Astrocyte of the cerebellum (primary cell): ENCODE measurements at regions not wholly inside any gene's neighbourhood (a gene's known extent, or its start where the extent isn't known, plus 50 kb on each side); places are given as distances from the start of the nearest gene placed in this dataset.

Experiments used
- DNase-seq: peaks from one replicate; pipeline ENCODE4 v3.0.0-alpha.2; 2011; ENCODE audit warnings: low read depth
- H3K4me3 ChIP-seq: 2 replicates; pipeline ENCODE4 v1.5.1; 2011; ENCODE audit warnings: mild to moderate bottlenecking, low read depth, low read length, moderate library complexity
- in situ Hi-C: cut with HindIII; loops from 2 replicates; pipeline ENCODE4 v1.10.0; 2017; ENCODE audit warnings: low sequenced_read_pairs
- TF ChIP-seq, protein P1 (sequence below): IDR thresholded peaks from 2 replicates; pipeline ENCODE4 v1.5.1; 2012; ENCODE audit warnings: low read length, low read depth, moderate library complexity, mild to moderate bottlenecking; ENCODE audit errors: missing control alignments

DNA sequence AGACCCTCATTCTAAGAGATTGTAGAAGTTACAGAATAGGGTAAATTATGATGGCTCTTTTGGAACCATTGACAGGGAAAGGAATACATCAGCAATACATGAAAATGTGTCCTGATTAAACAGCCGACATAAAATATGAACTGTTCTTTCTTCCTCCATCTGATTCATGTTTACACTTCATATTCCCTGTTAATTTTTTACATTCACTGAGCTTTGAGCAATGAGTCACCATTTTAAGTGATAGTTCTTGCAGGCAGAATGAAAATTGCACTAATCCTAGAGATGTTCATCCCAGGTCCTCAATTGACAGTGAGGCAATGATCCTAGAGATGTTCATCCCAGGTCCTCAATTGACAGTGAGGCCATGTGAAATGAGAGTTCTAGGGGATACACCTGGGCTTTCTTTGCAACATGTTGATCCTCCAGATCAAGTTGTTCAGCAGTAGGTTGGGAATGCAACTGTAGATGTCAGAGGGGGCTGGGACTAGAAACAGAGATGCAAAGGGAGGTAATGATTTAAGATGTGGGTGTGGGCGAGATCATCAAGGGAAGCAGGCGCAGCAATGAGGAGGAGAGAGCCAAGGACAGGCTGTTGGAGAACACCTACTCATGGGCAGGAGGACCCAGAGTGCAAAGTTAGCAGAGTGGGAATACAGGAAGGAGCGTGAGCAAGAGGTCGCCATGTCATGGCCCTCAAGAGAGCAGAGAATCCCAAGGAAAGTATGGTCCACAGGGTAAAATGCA lies 138.7 kb downstream of the ZNF365 start:
- in situ Hi-C loops = no loop called here
- no peak overlapping the region for H3K4me3 ChIP-seq
- TF ChIP-seq, protein P1, sequence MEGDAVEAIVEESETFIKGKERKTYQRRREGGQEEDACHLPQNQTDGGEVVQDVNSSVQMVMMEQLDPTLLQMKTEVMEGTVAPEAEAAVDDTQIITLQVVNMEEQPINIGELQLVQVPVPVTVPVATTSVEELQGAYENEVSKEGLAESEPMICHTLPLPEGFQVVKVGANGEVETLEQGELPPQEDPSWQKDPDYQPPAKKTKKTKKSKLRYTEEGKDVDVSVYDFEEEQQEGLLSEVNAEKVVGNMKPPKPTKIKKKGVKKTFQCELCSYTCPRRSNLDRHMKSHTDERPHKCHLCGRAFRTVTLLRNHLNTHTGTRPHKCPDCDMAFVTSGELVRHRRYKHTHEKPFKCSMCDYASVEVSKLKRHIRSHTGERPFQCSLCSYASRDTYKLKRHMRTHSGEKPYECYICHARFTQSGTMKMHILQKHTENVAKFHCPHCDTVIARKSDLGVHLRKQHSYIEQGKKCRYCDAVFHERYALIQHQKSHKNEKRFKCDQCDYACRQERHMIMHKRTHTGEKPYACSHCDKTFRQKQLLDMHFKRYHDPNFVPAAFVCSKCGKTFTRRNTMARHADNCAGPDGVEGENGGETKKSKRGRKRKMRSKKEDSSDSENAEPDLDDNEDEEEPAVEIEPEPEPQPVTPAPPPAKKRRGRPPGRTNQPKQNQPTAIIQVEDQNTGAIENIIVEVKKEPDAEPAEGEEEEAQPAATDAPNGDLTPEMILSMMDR = no peak
- no peak for DNase-seq

- TF ChIP-seq, protein P1 = no peak
- no peak for DNase-seq
- no peak overlapping the region for H3K4me3 ChIP-seq
- in situ Hi-C loops = no loop called here
Observed at GRCh38 chr10:62514079-62514693, 140.0 kb downstream of the ZNF365 start.

DNA sequence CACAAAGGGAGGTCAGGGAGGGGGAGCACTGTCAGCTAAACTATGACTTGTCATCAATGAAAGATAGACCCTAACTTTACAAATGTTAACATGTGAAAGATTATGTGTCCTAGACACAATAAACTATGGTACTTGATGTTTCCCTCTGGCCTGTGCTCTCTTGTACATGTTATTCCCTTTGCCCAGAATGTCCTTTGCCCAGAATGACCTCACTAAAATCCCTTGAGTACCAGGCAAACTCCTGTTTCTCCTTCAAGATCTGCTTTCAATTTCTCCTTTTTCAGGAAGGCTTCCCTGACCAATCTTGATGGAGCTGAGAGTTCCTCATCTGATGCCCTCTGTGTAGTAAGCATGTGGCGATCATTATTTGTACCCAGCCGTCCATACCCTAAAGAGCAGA lies 143.1 kb downstream of the ZNF365 start:
- H3K4me3 ChIP-seq = no peak overlapping the region
- TF ChIP-seq, protein P1 = no peak
- in situ Hi-C loops = no loop called here
- DNase-seq = no peak

- no peak overlapping the region for H3K4me3 ChIP-seq
- in situ Hi-C loops = no loop called here
- DNase-seq = no peak
- TF ChIP-seq, protein P1 = no peak
Observed at GRCh38 chr10:62527019-62527827, 153.1 kb downstream of the ZNF365 start.

DNA sequence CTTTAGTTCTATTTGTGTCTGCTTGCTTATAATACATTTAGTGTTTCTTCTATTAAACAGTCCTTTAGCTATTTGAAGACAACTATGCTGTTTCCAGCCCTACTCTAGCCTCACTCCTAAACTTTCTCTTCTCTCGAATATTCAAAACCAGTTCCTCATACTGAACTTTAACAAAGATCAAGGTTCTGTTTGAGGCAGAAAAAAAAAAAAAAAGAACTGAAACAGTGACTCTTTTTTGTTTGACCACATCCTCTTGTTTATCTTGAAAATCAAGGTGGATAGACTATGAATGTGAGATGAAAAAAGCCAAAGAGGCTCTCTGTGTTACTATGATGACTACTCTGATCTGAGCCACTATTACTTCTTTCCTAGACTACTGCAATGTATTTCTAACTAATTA lies 154.3 kb downstream of the ZNF365 start:
- H3K4me3 ChIP-seq = no peak overlapping the region
- TF ChIP-seq, protein P1 = no peak
- in situ Hi-C loops = no loop called here
- DNase-seq = no peak

DNA sequence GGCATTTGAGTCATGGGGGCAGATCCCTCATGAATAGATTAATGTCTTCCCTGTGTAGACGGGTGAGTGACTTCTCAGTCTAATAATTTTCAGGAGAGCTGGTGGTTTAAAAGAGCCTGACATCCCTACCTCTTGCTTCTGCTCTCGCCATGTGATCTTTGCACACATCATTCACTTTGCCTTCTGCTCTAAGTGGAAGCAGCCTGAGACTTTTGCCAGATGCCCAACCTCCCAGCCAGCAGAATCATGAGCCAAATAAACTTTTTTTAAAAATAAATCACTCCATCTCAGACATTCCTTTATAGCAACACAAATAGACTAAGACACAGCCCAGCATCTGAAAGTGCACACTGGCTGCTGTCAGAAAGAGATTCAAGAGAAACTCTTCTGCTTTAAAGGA lies 155.2 kb downstream of the ZNF365 start:
- DNase-seq = no peak
- TF ChIP-seq, protein P1 = no peak
- no peak overlapping the region for H3K4me3 ChIP-seq
- in situ Hi-C loops = no loop called here
